ENCODE measurements at regions not wholly inside any gene's neighbourhood (a gene's known extent, or its start where the extent isn't known, plus 50 kb on each side); places are given as distances from the start of the nearest gene placed in this dataset.
A peak's percentile ranks its signal among the peaks of the same experiment; 100 is the strongest.
"Not testable (repeated sequence)": the region's sequence is repeated elsewhere in the genome, so short reads cannot be mapped to it uniquely, and the experiment has no call there.

- not testable (repeated sequence) for H3K4me1 Mint-ChIP-seq (ENCODE audit: low read depth in 2 of 2)
These were observed 115.2 kb downstream of the CRYBB2 start for GRCh38 chr22:25334631-25335030.

GRCh38 chr22:25335276-25335675 lies 115.8 kb downstream of the CRYBB2 start:
- not testable (repeated sequence) for H3K9me3 Mint-ChIP-seq; H3K27ac Mint-ChIP-seq; ATAC-seq; DNase-seq (ENCODE audit: low spot score); H3K36me3 Mint-ChIP-seq; H3K4me3 Mint-ChIP-seq; H3K27me3 Mint-ChIP-seq; H3K4me1 Mint-ChIP-seq (ENCODE audit: low read depth in 2 of 2)

More at GRCh38 chr22:25334631-25335030, 115.2 kb downstream of the CRYBB2 start:
- not testable (repeated sequence) for ATAC-seq; DNase-seq (ENCODE audit: low spot score); H3K27me3 Mint-ChIP-seq; H3K4me3 Mint-ChIP-seq; H3K27ac Mint-ChIP-seq; H3K36me3 Mint-ChIP-seq; H3K9me3 Mint-ChIP-seq

- H3K27me3 Mint-ChIP-seq; ATAC-seq; H3K27ac Mint-ChIP-seq; H3K9me3 Mint-ChIP-seq; H3K4me3 Mint-ChIP-seq; H3K4me1 Mint-ChIP-seq (ENCODE audit: low read depth in 2 of 2); DNase-seq (ENCODE audit: low spot score): not testable (repeated sequence)
- H3K36me3 Mint-ChIP-seq, result peaks cover 10% of the 10 kb centered on the region
These were observed 121.1 kb downstream of the CRYBB2 start for GRCh38 chr22:25340536-25340935.

GRCh38 chr22:25344366-25344765 lies 124.9 kb downstream of the CRYBB2 start:
- H3K27me3 Mint-ChIP-seq; H3K9me3 Mint-ChIP-seq; ATAC-seq; H3K4me3 Mint-ChIP-seq; H3K27ac Mint-ChIP-seq; H3K4me1 Mint-ChIP-seq (ENCODE audit: low read depth in 2 of 2); DNase-seq (ENCODE audit: low spot score): not testable (repeated sequence)
- H3K36me3 Mint-ChIP-seq, result peaks cover 10% of the 10 kb centered on the region

GRCh38 chr22:25346859-25347751 lies 127.7 kb downstream of the CRYBB2 start:
- H3K4me3 Mint-ChIP-seq, result no peak overlapping the region
- DNase-seq (ENCODE audit: low spot score), result no peak
- no peaks in the 10 kb centered on the region for H3K4me1 Mint-ChIP-seq (ENCODE audit: low read depth in 2 of 2)
- H3K36me3 Mint-ChIP-seq, result peaks cover 13% of the 10 kb centered on the region
- peaks cover 4% of the 10 kb centered on the region for H3K9me3 Mint-ChIP-seq
- no peaks in the 10 kb centered on the region for H3K27me3 Mint-ChIP-seq
- H3K27ac Mint-ChIP-seq, result no peak overlapping the region
- peak; percentile 46 to 48 for ATAC-seq

GRCh38 chr22:25347752-25348102 lies 128.3 kb downstream of the CRYBB2 start:
- H3K27me3 Mint-ChIP-seq, result no peaks in the 10 kb centered on the region
- DNase-seq (ENCODE audit: low spot score) (no peak), ATAC-seq (no peak)
- H3K9me3 Mint-ChIP-seq, result peaks cover 2% of the 10 kb centered on the region
- H3K27ac Mint-ChIP-seq, result no peak overlapping the region
- no peaks in the 10 kb centered on the region for H3K4me1 Mint-ChIP-seq (ENCODE audit: low read depth in 2 of 2)
- peaks cover 12% of the 10 kb centered on the region for H3K36me3 Mint-ChIP-seq
- no peak overlapping the region for H3K4me3 Mint-ChIP-seq

- ATAC-seq (no peak), DNase-seq (ENCODE audit: low spot score) (no peak)
- Mint-ChIP-seq H3K36me3 (peaks cover 11% of the 10 kb centered on the region), H3K27ac (no peak overlapping the region), H3K4me1 (ENCODE audit: low read depth in 2 of 2) (no peaks in the 10 kb centered on the region), H3K4me3 (no peak overlapping the region), H3K9me3 (no peaks in the 10 kb centered on the region), H3K27me3 (no peaks in the 10 kb centered on the region)
These were observed 129.0 kb downstream of the CRYBB2 start for GRCh38 chr22:25348391-25348790.

- H3K27me3 Mint-ChIP-seq; H3K27ac Mint-ChIP-seq; H3K4me1 Mint-ChIP-seq (ENCODE audit: low read depth in 2 of 2); H3K9me3 Mint-ChIP-seq; DNase-seq (ENCODE audit: low spot score); H3K4me3 Mint-ChIP-seq; H3K36me3 Mint-ChIP-seq: not testable (repeated sequence)
- ATAC-seq, result peak in 1 of 2 donors; percentile 24
These were observed 129.6 kb downstream of the CRYBB2 start for GRCh38 chr22:25348996-25349395.

- DNase-seq (ENCODE audit: low spot score) (no peak), ATAC-seq (no peak)
- no peaks in the 10 kb centered on the region for H3K4me1 Mint-ChIP-seq (ENCODE audit: low read depth in 2 of 2)
- H3K27me3 Mint-ChIP-seq, result no peaks in the 10 kb centered on the region
- H3K4me3 Mint-ChIP-seq, result no peak overlapping the region
- H3K27ac Mint-ChIP-seq, result no peak overlapping the region
- peaks cover 7% of the 10 kb centered on the region for H3K36me3 Mint-ChIP-seq
- no peaks in the 10 kb centered on the region for H3K9me3 Mint-ChIP-seq
These were observed 131.1 kb downstream of the CRYBB2 start for GRCh38 chr22:25350551-25350971.

- Mint-ChIP-seq H3K27ac (no peak overlapping the region), H3K9me3 (no peaks in the 10 kb centered on the region), H3K4me1 (ENCODE audit: low read depth in 2 of 2) (peaks cover 0 to 3% of the 10 kb centered on the region in 2 donors), H3K4me3 (no peak overlapping the region), H3K27me3 (no peaks in the 10 kb centered on the region), H3K36me3 (peaks cover 7% of the 10 kb centered on the region)
- no peak for DNase-seq (ENCODE audit: low spot score)
- ATAC-seq, result no peak
These were observed 132.3 kb downstream of the CRYBB2 start for GRCh38 chr22:25351631-25352293.

GRCh38 chr22:25352294-25352680 lies 132.8 kb downstream of the CRYBB2 start:
- Mint-ChIP-seq H3K4me1 (ENCODE audit: low read depth in 2 of 2) (peaks cover 0 to 3% of the 10 kb centered on the region in 2 donors), H3K9me3 (no peaks in the 10 kb centered on the region), H3K36me3 (peaks cover 7% of the 10 kb centered on the region), H3K27ac (no peak overlapping the region), H3K4me3 (no peak overlapping the region), H3K27me3 (no peaks in the 10 kb centered on the region)
- peak in 1 of 2 donors; percentile 34 for ATAC-seq
- no peak for DNase-seq (ENCODE audit: low spot score)

GRCh38 chr22:25353516-25354445 lies 134.3 kb downstream of the CRYBB2 start:
- Mint-ChIP-seq H3K36me3 (peaks cover 7% of the 10 kb centered on the region), H3K4me1 (ENCODE audit: low read depth in 2 of 2) (peaks cover 0 to 6% of the 10 kb centered on the region in 2 donors), H3K9me3 (no peaks in the 10 kb centered on the region), H3K27ac (no peak overlapping the region), H3K4me3 (no peak overlapping the region), H3K27me3 (no peaks in the 10 kb centered on the region)
- ATAC-seq (no peak), DNase-seq (ENCODE audit: low spot score) (no peak)

GRCh38 chr22:25354456-25354855 lies 135.0 kb downstream of the CRYBB2 start:
- no peak overlapping the region for H3K4me3 Mint-ChIP-seq
- H3K36me3 Mint-ChIP-seq, result peaks cover 7% of the 10 kb centered on the region
- ATAC-seq (no peak), DNase-seq (ENCODE audit: low spot score) (no peak)
- H3K27me3 Mint-ChIP-seq, result no peaks in the 10 kb centered on the region
- no peaks in the 10 kb centered on the region for H3K9me3 Mint-ChIP-seq
- no peak overlapping the region for H3K27ac Mint-ChIP-seq
- peaks cover 0 to 6% of the 10 kb centered on the region in 2 donors for H3K4me1 Mint-ChIP-seq (ENCODE audit: low read depth in 2 of 2)

GRCh38 chr22:25357132-25357455 lies 137.7 kb downstream of the CRYBB2 start:
- Mint-ChIP-seq H3K4me3 (no peak overlapping the region), H3K9me3 (no peaks in the 10 kb centered on the region), H3K4me1 (ENCODE audit: low read depth in 2 of 2) (peaks cover 0 to 7% of the 10 kb centered on the region in 2 donors), H3K27me3 (no peaks in the 10 kb centered on the region), H3K27ac (no peak overlapping the region), H3K36me3 (no peaks in the 10 kb centered on the region)
- ATAC-seq (no peak), DNase-seq (ENCODE audit: low spot score) (no peak)
